GM18861 (cell line): ENCODE measurements at regions not wholly inside any gene's neighbourhood (a gene's known extent, or its start where the extent isn't known, plus 50 kb on each side); places are given as distances from the start of the nearest gene placed in this dataset.

Source experiments
- ATAC-seq: cut with Tn5 transposase; IDR thresholded peaks from one replicate; pipeline ENCODE4 v1.9.1; 2021; ENCODE audit not compliant: unreplicated experiment

DNA sequence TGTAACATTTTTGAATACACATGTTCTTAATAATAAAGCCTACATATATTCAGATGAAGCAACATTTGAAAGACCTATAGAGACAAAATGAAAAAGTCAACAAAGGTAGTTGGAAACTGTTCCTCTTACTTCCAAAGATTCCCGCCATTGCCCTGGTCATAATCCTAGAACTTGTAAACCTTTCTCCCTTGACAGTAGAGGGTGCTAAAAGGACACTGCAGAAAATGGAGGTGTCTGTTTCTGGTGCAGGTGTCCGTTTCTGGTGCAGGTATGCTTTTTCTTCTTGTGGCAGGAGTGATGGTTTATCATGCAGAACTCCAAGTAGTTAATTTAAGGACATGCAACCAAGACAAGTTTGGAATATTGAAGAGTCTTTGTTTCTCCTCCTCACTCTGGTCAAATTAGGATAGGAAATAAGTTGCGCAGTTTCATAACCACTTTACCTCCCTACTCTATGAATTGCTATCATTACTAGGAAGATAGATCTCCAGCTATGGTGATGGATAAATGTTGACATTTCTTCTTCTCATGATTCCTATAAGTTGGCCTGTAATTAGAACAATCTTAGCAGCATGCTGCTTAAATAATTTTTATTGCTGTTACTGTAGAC lies 56.0 kb upstream of the FAM174A start:
- ATAC-seq = peak; percentile 54

DNA sequence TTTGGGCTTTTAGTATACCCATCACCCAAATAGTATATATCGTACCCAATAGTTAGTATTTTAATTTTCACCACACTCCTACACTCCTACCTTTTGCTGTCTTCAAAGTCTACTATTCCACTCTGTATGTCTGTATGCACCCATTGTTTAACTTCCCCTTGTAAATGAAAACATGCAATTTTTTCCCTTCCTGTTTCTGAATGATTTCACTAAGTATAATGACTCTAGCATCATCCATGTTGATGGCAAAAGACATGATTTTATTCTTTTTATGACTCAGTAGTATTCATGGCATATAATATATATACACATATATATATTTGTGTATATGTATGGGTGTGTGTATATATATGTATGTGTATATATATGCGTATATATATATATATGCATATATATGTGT lies 63.1 kb upstream of the FAM174A start:
- no peak for ATAC-seq

DNA sequence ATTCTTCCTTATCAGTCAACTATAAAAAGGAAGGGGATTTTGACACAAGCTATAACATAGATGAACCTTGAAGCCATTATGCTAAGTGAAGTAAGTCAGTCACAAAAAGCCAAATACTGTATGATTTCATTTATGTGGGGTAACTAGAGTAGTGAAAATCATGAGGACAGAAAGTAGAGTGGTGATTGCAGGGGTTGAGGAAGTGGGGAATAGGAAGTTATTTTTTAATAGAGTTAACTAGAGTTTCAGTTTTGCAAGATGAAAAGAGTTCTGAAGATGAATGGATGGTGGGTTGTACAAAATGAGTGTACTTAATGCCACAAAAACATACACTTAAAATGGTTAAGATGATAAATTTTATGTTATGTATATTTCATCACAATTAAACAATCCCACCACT lies 65.4 kb upstream of the FAM174A start:
- ATAC-seq = peak; percentile 98

DNA sequence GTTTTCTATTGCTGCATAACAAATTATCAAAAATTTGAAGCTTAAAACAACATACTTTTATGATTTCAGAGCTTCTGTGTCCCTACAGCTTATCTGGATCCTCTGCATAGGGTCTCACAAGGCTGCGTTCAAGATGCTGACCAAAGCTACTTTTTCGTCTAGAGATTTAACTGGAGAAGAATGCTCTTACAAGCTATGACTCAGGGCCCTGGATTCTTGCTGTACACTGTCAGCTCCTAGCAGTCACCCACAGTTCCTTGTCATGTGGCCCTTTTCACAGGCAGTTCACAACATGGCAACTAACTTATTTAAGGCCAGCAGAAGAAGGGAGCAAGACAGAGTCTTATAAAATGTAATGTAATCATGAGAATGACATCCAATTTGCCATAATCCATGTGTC lies 70.8 kb upstream of the FAM174A start:
- ATAC-seq = no peak

DNA sequence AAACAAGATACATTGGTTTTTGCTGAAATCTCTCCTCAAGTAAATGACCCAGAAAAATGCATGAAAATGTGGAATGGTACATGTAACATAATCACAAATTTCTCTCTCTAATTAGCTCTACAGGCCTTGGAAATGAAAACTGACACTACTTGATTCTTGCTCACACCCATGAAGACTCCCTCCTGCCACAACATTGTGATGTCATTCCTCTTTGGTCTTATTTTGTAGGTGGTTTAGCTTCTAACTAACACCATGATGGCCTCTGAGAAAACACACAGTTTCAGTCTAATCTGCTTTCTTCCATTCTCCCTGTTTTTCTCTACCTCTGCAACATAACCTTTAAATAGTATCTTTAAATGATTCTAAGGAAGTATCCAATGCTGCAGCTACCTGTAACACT lies 78.6 kb upstream of the FAM174A start:
- no peak for ATAC-seq

DNA sequence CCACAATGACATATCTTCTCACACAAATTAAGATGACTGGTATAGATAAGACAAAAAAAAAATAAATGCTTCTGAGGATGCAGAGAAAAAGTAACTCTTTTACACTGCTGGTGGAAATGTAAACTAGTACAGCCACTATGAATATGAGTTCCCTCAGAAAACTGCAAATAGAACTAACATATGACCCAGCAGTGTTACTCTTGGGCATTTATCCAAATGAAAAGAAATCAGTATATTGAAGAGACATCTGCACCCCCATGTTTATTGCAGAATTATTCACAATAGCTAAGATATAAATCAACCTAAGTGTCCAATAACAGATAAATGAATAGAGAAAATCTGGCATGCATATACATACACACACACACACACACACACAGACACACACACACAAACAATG lies 83.0 kb upstream of the FAM174A start:
- no peak for ATAC-seq

DNA sequence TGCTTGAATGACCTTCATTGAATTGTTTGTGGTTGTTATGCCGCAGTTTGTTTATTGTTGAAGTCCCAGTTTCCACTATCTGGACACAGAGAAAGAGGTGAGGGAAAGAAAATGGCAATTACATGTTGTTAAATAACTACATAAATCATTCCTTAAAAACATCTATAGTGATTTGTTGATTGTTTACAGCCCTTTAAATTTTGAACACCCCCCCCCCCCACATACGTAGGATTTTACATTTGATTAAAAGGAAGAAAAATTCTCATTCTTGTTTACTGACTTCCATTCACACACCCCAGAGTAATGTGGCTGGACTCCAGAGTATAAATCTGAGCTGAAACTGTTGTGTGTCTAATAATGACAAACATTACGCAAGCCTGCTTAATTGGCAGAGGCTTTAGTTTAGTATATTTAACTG lies 87.1 kb upstream of the FAM174A start:
- ATAC-seq = no peak

DNA sequence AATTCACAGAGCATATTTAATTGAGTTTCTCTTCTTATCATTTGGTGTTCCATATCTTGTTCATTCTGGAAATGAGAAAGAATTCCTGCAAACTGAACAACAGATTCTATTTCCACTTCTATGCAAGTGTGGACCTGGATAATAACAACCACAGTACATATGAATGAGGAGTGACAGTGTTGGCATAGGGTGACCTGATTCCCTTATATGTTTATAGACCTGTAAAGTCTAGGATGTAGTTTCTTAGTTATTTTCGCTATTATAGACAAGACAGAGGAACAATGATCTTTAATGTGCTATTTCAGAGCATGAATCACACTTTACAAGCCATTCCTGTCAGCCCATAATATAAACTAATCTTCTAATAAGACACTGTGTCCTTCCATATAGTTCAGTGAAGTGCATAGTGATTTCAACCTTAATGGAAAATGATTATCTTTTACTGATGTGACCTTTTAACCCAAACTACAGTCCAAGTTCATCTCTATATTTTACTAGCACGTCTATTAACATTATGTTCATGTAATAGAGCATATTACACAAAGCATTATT lies 88.2 kb upstream of the FAM174A start:
- ATAC-seq = no peak

DNA sequence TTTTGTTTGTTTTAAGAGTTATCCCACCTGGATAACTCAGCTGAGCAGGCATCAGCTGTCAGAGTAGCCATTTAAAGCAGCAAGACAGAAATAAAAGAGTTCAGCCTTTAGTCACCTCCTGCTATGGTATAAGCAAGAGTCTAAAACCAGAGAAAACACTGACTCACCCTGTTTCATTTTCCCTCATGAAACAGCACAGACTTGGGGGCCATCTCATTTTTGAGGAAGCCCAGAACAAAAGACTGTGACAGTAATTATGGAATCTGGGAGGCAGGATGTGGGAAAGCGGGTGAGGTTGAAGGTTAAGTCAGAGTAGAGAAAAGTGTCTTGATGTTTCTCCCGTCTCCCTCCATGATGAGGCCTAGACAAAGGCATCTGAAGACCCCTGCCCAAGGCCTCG lies 90.2 kb upstream of the FAM174A start:
- no peak for ATAC-seq

DNA sequence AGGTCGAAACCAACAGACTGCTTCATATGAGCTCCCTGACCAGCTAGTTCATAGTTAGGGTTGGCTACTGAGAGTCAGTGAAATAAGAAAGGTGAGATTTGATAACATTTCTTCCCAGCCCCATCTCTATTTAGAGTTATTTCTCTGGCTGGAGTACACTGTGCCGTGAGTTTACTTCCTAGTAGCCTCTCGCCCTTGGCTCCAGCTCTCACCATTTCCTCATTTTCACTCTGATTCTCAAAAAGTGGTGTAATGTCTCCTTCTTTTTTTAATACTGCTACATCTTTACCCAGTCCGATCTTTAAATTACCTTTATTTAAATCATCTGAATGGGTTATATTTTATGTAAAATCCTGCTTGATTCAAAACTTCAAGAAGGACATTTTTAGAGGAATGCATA lies 100.4 kb upstream of the FAM174A start:
- ATAC-seq = no peak

DNA sequence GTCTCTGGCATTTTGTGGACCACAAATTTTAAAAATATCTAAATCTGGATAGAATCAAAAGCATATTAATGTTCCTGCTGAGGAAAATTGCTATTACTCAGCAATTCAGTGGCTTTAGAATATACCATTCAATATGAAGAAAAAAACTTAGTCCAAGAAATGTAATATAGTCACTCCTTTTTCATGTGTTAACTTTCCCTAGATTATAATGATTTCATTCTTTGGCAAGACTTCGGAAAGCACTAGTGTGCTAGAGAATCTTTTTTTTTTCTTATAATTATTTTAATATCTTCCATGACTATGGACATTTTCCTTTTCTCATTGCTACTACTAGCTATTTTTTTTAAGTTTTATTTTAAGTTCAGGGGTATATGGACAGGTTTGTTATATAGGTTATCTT lies 102.4 kb upstream of the FAM174A start:
- ATAC-seq = no peak

DNA sequence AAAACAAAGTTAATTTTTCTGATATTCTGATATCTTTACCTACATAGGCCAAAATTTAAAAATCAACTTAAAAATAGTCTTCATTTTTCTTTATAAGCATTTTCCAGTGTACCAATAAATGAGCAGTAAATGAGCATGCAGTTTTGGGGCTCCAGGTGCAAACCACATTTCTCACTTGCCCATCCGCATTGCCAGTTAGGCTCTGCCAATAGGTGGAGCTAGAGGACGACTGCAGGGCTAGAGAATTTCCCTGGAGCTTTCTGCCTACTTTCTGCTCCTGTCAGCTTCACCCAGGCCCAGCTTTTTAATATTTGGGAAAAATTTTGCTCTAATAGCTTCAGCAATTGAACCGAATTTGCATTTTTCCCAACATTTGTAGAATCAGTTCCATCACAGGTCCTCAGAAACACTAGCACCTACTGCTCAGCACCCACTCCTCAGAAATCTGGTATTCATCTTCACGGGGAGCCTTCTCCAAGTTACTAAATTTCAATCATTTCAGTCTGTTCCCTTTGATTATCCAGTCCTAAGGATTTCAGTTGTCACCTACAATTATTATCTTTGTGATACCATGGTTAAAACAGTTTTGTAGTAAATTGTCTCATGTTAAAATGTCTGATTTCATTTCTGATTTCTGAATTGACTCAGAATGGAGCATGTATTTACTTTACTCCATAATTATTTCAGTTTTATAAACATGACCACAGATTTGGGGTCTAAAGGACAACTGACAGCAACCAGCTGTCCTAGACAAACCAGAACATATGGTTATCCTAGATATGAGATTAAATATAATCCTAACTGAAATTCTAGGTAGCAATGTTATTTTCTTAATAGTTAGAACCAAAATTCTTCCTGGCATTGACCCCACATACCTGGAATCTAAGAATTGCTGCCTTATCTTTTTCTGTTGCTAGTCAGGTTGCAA lies 104.6 kb upstream of the FAM174A start:
- ATAC-seq = peak; percentile 79

DNA sequence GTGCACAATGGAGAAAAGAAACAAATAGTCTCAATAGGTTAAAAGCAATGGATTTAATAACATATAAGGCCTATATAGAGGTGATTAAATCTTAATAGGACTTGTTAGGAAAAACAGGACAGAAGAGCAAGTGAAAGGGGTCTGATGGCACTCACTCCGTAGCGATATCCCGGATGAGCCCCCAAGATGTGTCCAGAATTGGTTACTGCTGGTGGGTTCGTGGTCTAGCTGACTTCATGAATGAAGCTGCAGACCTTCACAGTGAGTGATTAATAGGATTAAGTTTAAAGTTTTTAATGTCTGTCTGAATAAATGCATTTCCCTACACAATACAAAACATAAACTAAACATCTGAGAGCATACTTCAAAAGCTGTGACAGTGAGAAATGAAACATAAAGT lies 110.4 kb upstream of the FAM174A start:
- no peak for ATAC-seq

DNA sequence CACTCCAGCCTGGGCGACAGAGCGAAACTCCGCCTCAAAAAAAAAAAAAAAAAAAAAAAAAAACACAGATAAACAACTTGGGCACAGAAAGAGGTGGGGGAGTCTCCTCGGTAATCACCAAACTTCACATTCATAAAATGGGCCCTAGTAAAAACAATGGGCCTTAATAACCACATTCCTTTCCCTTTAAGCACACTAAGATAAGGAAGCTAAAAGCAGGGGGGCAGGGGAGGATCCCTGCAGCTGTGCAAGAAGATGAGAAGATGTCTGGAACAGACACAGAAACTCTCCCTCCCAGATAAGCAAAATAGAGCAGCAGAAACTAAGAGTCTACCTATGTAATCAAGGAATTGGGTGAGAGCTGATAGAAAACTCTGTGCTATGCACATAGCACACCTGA lies 111.2 kb upstream of the FAM174A start:
- no peak for ATAC-seq

DNA sequence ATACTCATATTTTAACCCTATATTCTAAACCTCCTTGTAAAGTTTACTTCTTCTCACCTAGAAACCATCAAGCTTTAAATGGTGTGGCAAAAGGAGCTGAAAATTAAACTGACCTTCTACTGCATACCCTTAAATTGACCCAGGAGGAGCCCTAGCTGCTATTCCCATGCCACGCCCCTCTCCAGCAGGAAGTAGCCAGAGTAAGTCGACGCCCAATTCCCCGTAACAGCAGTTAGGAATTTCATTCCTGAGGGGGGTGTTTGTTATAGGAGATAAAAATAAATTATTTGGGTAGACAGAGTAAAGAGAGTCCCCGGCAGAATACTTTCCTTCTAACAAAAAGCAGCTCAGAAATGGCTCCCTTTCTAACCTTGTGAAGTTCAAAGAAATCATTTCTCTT lies 111.8 kb upstream of the FAM174A start:
- no peak for ATAC-seq

DNA sequence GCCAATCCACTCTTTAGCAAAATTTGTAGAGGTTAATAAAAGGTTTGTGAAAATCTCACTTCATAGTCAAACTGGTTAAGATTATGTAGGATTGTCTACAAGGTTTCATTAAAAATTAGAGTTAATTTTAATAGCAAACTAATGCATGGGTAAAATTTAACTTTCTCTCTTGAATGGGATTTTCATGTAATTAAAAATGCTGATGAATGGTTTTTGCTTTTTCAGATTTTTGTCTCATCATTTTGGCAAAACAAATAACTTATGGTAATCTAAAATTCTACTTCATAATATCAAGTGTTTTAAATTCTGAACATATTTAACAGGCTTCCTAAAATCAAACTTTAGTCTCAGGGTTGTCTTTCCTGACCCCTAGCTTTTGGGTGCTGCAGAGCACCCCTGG lies 113.8 kb upstream of the FAM174A start:
- ATAC-seq = no peak

DNA sequence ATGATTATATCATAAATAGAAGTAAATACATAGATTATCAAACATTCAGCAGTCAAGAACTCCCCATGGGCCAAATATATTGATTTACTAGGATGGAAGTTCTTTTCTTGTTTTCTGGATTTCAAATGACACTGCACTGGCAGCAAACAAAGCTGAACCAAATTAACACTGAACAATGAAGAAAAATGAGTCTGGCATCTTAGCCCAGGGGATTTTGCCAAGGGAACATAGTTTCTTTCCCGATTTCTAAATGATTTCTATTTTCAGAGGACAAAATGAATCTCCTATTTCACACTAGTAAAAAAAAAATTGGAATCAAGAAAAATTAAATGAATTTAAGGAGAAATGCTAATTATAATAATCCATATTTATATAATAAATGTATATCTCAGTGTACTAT lies 116.9 kb upstream of the FAM174A start:
- ATAC-seq = no peak

DNA sequence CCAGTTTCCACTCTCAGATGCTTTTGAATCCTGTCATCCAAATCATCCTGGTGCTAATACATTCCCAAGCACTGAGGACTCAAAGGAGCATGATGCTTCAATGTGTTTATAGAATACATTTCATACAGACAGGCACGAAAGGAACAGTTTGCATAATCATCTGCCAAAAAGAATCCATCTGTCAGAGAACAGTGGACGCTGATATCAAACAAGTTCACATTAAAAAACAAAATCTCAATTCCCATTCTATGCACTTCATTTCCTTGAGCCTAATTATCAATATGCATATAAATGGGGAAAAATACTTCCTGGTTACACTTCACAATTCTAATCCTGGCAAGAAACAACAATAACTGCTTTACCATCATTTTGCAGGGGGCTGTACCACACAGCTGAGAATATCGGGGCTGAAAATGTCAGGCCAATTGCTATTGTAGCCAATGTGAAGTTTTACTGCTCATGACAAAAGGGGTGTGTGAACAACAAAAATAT lies 125.5 kb upstream of the FAM174A start:
- no peak for ATAC-seq

DNA sequence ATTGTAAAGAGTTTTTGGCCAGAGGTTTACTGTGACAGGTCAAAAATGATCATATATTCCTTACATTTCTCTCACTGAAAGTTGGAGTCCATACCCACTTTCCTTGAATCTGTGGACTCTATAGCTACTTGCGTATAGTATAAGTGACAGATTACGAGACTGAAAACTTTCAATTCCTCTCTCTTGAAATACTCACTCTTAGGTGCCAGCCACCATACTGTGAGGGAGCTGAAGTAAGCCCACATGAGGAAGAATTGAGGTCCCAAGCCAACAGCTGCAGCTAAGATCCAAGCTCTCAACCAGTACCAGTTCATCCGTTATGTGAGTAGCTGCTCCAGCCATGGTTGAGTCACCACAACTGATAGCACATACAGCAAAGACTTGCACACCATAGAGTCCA lies 128.1 kb upstream of the FAM174A start:
- ATAC-seq = no peak

DNA sequence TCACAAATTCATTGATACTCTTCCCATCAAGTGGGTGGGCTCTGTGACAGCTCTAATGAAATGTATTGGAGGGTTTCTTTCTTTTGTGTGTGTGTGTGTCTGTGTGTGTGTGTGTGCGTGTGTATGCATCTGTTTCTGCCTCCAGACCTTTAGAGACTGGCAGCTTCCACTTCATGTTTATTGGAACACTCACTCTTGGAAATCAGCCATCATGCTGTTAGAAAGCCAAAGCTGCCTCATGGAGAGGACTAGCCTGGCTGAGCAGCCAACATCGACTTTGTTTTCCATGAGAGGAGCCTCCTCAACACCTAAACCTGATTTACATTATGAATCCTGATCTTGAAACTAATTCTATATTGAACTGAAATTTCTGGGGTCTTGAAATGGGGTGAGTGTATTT lies 128.5 kb upstream of the FAM174A start:
- no peak for ATAC-seq

DNA sequence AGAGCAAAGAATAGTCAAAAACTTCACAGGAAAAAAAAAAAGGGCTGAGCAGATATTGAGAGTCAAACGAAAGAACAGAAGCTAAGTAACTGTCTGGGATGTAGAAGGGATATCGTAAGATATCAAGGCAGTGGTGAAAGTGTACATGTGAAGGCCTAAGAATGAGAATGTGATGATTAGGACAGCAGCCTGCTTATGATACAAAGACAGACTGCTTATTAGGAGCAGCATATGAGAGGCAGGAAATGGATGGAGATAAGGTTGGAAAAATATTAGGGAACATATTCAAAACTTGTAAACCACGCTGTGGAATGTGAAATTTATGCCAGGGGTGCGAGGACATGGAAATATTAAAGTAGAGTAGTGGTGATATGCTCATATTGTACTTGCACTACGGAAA lies 133.1 kb upstream of the FAM174A start:
- ATAC-seq = no peak

DNA sequence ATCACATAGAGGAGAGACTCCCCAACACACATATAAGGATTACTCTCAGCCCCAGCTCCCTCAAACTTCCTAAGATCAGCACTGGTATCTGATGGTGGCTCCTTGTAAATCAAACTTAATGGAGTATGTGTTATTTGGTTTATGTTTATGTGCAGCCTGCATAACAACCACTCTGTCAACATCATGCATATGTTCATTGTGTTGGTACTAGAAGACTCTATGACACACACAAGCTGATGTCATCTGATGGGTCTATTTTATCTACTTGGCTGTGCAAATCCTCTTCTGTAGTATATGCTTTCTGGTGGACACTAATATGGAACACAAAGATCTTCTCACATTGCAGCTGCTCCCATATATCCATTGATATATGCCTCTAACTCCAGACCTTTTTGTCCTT lies 134.0 kb upstream of the FAM174A start:
- ATAC-seq = no peak
